GM12865 (cell line): ENCODE measurements at regions not wholly inside any gene's neighbourhood (a gene's known extent, or its start where the extent isn't known, plus 50 kb on each side); places are given as distances from the start of the nearest gene placed in this dataset.

ENCODE experiments used
- DNase-seq: peaks from one replicate; pipeline ENCODE4 v3.0.0; 2010; ENCODE audit warnings: low read depth
- H3K4me3 ChIP-seq: 2 replicates; pipeline ENCODE4 v1.5.1; 2011; ENCODE audit warnings: mild to moderate bottlenecking, low read depth, low read length, control low read depth
- CTCF ChIP-seq: IDR thresholded peaks from 2 replicates; pipeline ENCODE4 v1.5.1; 2011; ENCODE audit warnings: low read length, control low read depth, low read depth, inconsistent platforms; ENCODE audit not compliant: insufficient read depth; ENCODE audit errors: missing control alignments

GRCh38 chr13:110034031-110034549 lies 247.7 kb upstream of the IRS2 start:
- no peak for DNase-seq
- no peak overlapping the region for H3K4me3 ChIP-seq
- no peak for TF ChIP-seq CTCF

- DNase-seq: no peak
- no peak overlapping the region for H3K4me3 ChIP-seq
- TF ChIP-seq CTCF: no peak
These were observed 246.6 kb upstream of the IRS2 start for GRCh38 chr13:110032969-110033368.

- no peak overlapping the region for H3K4me3 ChIP-seq
- no peak for TF ChIP-seq CTCF
- peak; percentile 61 for DNase-seq
These were observed 244.1 kb upstream of the IRS2 start for GRCh38 chr13:110030394-110030928.

- TF ChIP-seq CTCF: no peak
- DNase-seq: no peak
- no peak overlapping the region for H3K4me3 ChIP-seq
These were observed 242.6 kb upstream of the IRS2 start for GRCh38 chr13:110028838-110029621.

- no peak for DNase-seq
- no peak for TF ChIP-seq CTCF
These were observed 241.9 kb upstream of the IRS2 start for GRCh38 chr13:110028311-110028710.

GRCh38 chr13:110027470-110028240 lies 241.3 kb upstream of the IRS2 start:
- H3K4me3 ChIP-seq: no peak overlapping the region
- TF ChIP-seq CTCF: no peak
- no peak for DNase-seq

More at GRCh38 chr13:110028311-110028710, 241.9 kb upstream of the IRS2 start:
- no peak overlapping the region for H3K4me3 ChIP-seq
